Panc1 (cell line): ENCODE measurements at regions not wholly inside any gene's neighbourhood (a gene's known extent, or its start where the extent isn't known, plus 50 kb on each side); places are given as distances from the start of the nearest gene placed in this dataset.

Source experiments
- POLR2AphosphoS5 ChIP-seq: IDR thresholded peaks from 2 replicates; pipeline ENCODE4 v1.6.1; 2012; ENCODE audit warnings: mild to moderate bottlenecking, low read depth, low read length, moderate library complexity
- SIN3A ChIP-seq: IDR thresholded peaks from 2 replicates; pipeline ENCODE4 v1.6.1; 2012; ENCODE audit warnings: low read depth, mild to moderate bottlenecking, low read length, moderate library complexity, borderline replicate concordance; ENCODE audit not compliant: insufficient read depth
- TF ChIP-seq, protein P1 (sequence below): fragments of 450-650 bp; IDR thresholded peaks from 2 replicates; pipeline ENCODE4 v1.5.1; 2017; ENCODE audit warnings: mild to moderate bottlenecking

DNA sequence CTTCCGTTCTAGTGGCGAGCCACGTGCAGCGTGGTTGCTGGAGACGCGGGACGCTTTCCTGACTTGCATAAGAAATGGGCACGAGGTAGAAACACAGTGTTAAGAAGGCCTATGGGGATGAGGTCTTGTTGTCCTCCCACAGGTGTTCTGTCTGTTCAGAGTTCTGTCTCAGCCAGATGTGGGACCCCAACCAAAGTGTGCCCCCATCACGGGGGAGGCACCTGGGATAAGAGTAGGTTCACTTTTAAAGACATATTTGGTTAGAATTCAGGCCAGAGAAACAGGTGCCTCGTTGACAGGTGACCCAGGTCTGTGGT is 56.0 kb upstream of the PITRM1 start:
- TF ChIP-seq, protein P1, sequence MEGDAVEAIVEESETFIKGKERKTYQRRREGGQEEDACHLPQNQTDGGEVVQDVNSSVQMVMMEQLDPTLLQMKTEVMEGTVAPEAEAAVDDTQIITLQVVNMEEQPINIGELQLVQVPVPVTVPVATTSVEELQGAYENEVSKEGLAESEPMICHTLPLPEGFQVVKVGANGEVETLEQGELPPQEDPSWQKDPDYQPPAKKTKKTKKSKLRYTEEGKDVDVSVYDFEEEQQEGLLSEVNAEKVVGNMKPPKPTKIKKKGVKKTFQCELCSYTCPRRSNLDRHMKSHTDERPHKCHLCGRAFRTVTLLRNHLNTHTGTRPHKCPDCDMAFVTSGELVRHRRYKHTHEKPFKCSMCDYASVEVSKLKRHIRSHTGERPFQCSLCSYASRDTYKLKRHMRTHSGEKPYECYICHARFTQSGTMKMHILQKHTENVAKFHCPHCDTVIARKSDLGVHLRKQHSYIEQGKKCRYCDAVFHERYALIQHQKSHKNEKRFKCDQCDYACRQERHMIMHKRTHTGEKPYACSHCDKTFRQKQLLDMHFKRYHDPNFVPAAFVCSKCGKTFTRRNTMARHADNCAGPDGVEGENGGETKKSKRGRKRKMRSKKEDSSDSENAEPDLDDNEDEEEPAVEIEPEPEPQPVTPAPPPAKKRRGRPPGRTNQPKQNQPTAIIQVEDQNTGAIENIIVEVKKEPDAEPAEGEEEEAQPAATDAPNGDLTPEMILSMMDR, result no peak
- TF ChIP-seq SIN3A (no peak), POLR2AphosphoS5 (no peak)
